Upper lobe of left lung (tissue), 4 donors: ENCODE measurements at regions not wholly inside any gene's neighbourhood (a gene's known extent, or its start where the extent isn't known, plus 50 kb on each side); places are given as distances from the start of the nearest gene placed in this dataset.
"Not testable (repeated sequence)": the region's sequence is repeated elsewhere in the genome, so short reads cannot be mapped to it uniquely, and the experiment has no call there.

ENCODE experiments used
- CTCF ChIP-seq, 6 experiments: fragments of 450-650 bp in 4 of 6; fragments of 200-600 bp in 2 of 6; sonication (generic) in 2 of 6; IDR thresholded peaks; one replicate each; pipeline ENCODE4 v1.5.1; 2016 to 2019; ENCODE audit warnings: antibody characterized with exemption in 6 of 6
- EP300 ChIP-seq, 4 donors: sonication (generic); formaldehyde crosslinking; IDR thresholded peaks; one replicate each; pipeline ENCODE4 v1.5.1; 2017; ENCODE audit warnings: antibody characterized with exemption in 4 of 4, control low read depth in 2 of 4
- POLR2A ChIP-seq, 4 donors: fragments of 450-650 bp; IDR thresholded peaks; one replicate each; pipeline ENCODE4 v1.5.1; 2016 to 2017; ENCODE audit warnings: antibody characterized with exemption in 4 of 4, mild to moderate bottlenecking in 2 of 4

GRCh38 chr2:87485455-87485854, 262.4 kb upstream of the PLGLB2 start:
- TF ChIP-seq EP300, CTCF, POLR2A (IDR thresholded peaks at IDR 0.05): not testable (repeated sequence)
